GM18858 (cell line): ENCODE measurements at regions not wholly inside any gene's neighbourhood (a gene's known extent, or its start where the extent isn't known, plus 50 kb on each side); places are given as distances from the start of the nearest gene placed in this dataset.
"Not testable (repeated sequence)": the region's sequence is repeated elsewhere in the genome, so short reads cannot be mapped to it uniquely, and the experiment has no call there.

ENCODE experiments used
- ATAC-seq: cut with Tn5 transposase; IDR thresholded peaks from one replicate; pipeline ENCODE4 v1.9.1; 2021; ENCODE audit not compliant: unreplicated experiment

- ATAC-seq = no peak
Observed at GRCh38 chr13:80509264-80509663, 168.3 kb upstream of the SPRY2 start.

GRCh38 chr13:80508031-80508430, 167.1 kb upstream of the SPRY2 start:
- ATAC-seq = no peak

DNA sequence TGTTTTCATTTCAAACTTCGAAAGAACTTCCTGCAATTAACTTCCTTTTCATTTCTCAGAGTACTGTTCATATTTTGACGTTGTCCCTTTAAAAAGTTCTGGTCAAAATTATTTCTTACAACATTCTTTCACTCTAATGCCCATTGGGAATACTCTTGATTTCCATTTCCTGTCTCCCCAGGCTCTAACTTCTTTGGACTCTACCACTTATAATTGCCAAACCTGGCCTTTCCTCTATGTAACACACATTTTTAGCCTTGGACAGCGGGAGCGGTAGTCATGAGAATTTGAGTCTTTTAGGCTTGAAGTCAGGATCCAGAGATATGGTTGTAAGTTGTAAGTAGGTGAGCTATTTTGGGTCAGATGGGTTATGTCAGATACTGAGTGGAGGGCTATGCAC, 163.5 kb upstream of the SPRY2 start:
- ATAC-seq = no peak

DNA sequence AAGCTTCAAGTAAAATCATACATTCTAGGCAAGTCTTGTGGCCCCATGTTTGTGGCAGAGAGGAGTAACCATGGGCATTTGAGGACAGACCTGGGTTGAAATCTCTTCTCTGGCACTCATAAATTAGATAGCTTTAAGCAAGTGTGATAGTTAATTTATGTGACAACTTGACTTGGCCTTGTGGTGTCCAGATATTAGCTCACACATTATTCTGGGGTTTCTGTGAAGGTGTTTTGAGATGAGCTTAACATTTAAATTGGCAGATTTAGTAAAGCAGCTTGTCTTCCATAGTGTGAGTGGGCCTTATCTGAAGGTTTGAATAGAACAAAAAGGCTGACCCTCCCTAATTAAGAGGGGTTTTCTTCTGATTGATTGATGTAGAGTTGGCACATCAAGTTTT, 161.4 kb upstream of the SPRY2 start:
- ATAC-seq = no peak

- no peak for ATAC-seq
Observed at GRCh38 chr13:80501556-80501955, 160.6 kb upstream of the SPRY2 start.

GRCh38 chr13:80499536-80500290, 158.8 kb upstream of the SPRY2 start:
- no peak for ATAC-seq

DNA sequence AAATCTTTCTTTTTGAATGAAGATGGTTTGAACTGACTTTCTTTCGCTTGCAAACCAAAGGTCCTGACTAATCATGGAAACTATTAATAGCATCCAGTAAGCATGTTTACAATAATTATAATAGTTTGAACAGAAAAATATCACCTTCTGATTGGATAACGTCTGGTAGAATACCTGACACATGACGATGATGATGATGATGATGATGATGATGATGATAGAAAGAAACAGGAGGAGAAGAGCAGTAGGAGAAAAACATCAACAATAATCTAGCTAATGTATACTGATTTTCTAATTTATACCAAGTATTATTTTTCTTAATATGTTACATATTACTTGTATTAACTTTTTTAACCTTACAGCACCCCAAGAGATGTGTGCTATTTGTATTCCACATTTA, 157.5 kb upstream of the SPRY2 start:
- no peak for ATAC-seq

DNA sequence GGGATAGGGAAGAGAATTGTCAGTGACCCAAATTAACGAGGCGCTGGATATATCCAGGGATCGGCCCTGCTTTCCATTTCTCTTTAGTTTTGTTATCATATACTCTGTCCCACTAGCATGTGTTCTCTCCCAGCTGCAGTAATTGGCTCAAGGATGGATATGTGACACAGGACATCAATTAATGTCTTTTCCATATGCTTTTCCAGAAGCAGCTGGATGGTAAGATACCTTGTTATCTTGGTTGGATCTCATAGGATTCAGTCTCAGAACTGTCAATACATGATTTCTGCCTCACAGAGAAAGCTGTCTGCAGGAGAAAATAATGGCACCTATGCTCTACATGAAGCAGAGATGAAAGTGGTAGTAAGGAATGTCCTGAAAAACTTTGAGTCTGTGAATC, 157.1 kb upstream of the SPRY2 start:
- ATAC-seq = no peak

- no peak for ATAC-seq
Observed at GRCh38 chr13:80497439-80497838, 156.5 kb upstream of the SPRY2 start.

DNA sequence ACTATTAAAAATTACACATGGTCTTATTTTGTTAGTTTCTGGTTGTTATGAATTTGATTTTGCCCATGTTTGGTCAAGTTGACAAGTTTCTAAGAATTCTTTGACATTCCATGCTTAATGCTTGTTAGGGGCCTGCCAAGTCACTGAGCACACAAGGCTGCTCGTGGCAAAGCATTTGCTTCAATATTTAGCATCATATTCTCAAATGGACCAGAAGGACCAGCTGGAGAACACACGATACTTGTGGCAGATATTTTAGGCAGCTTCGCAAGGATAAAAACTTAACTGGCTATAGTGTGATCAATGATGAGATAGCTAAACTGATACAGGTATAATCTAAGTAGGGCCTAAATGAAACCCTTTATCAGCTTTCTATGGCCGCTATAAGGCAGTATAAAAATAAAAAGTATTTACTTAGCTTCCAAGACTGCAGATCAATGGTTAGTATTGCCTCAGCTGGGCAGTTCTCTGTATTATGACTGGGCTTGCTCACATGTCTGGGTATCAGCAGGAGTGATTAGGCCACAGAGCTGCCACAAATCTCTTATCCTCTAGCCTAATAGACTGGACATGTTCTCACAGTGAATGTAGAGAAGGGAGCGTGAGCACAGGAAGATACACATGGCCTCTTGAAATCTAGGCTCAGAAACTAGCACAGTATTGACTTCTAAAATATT, 155.9 kb upstream of the SPRY2 start:
- ATAC-seq = no peak

GRCh38 chr13:80490491-80490943, 149.6 kb upstream of the SPRY2 start:
- ATAC-seq = not testable (repeated sequence)

GRCh38 chr13:80486402-80486801, 145.5 kb upstream of the SPRY2 start:
- no peak for ATAC-seq

DNA sequence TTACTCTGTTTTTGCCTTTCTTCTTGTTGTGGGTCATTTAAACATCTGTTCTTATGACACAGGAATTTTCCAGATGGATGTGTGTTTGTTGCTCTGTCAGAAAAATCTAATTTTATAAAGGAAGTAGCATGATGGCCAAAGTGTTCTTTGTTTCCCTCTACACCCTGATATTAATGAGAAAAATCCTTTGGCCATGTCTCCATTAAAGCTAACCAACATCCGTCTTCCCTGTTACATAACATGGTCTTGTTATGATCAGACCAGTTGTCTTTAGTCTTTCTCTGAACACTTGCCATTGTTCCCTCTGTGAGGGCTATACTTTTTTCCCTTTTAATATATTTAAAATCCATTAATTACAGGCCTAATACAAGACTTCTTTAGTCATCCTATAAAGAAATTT, 142.2 kb upstream of the SPRY2 start:
- ATAC-seq = no peak

DNA sequence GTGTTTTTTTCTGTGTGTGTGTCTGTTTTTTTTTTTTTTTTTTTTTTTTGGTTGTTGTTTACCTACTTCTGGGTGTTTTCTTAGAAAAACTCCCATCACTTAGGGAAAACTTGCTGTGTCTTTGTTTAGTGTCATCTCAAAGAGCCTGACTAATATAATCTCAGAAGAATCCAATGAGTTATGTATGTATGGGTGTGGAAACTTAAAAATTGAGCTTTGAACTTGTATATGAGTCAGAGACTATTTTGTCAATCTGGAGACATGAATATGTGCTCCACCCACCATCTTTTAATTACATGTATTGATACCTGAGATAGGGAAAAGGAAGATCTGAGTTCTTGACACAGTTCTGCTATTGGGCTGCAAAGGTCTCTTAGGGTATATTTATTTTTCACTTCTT, 140.7 kb upstream of the SPRY2 start:
- ATAC-seq = no peak

- no peak for ATAC-seq
Observed at GRCh38 chr13:80477661-80478443, 136.9 kb upstream of the SPRY2 start.

DNA sequence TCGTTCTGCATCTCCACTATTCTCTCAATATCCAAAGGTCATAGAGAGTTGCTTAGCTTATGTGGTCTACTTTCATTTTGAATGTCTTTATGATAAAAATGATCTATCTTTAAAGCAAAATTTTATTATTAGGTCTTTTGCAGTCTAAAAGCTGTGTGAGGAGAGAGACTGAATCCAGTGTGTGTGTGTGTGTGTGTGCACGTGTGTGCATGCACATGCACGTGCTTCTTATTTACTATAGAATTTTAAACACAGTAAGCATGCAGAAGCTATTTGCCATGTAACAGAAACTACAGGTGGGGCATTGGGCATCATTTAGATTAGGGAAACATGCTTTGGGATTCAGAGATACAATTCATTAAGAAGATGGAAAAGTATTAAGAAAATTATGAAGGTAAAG, 136.0 kb upstream of the SPRY2 start:
- no peak for ATAC-seq

DNA sequence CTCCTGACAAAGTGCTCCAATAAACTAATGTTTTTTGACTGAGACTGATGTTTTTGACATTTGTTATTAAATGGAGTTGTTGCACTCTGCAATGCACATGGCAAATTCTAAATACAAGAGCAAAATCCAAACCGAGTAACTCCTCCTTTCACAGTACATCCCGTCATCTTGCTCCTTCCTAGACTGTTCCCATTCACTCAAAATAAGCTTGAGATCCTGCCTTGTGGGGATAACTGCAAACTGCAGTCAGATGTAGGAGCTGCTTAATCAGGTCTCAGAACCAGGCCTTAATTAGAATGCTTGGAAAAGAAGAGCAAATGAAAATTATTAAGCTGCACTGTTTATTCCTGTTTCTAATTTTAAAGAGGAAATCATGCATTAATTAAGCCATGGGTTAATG, 134.8 kb upstream of the SPRY2 start:
- ATAC-seq = no peak

- no peak for ATAC-seq
Observed at GRCh38 chr13:80473695-80474094, 132.8 kb upstream of the SPRY2 start.

GRCh38 chr13:80469853-80470381, 129.0 kb upstream of the SPRY2 start:
- no peak for ATAC-seq

DNA sequence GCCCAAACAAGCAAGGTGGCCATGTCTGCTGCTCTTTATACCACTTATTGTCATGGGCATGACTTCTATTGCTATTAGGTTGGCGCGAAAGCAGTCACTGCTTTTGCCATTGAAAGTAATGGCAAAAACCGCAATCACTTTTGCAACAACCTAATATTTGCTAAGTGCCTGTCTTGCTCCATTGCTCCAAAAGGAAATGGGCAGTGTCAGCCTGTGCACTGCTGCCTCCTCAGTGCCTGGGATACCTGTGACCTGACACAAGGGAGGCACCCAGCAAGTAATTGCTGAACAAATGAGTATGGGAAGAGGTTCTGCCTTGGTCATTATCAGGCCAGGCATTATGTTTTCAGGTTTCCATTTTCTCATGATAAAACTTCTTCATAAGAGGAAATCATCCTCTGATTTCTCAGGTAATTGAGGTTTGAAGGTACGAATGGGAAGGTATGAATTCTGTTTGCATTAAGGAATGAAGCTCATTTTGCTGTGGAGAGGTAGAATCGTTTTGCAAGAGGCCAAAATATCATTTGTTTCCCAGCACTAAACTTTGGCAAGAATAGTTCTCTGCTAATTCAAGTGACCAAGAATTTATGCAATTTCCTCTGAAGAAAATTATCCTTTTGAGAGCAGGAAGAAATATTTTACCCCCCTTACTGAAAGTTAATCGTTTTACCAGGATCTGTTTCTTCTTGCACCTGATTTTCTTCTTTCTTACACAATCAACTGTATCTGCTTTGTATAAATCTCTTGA, 128.4 kb upstream of the SPRY2 start:
- no peak for ATAC-seq

GRCh38 chr13:80465321-80465720, 124.4 kb upstream of the SPRY2 start:
- no peak for ATAC-seq
